Hepatocyte (in vitro differentiated cells): ENCODE measurements at regions not wholly inside any gene's neighbourhood (a gene's known extent, or its start where the extent isn't known, plus 50 kb on each side); places are given as distances from the start of the nearest gene placed in this dataset.

Source experiments
- DNase-seq: peaks from one replicate; pipeline ENCODE4 v3.0.0-alpha.2; 2016; ENCODE audit warnings: low spot score
- H2AFZ ChIP-seq: fragments of 200-600 bp; sonication (generic); 2 replicates; pipeline ENCODE4 v1.6.0; 2016; ENCODE audit warnings: antibody characterized with exemption, mild to moderate bottlenecking
- H3K27ac ChIP-seq: fragments of 200-600 bp; sonication (generic); 2 replicates; pipeline ENCODE4 v1.5.1; 2016; ENCODE audit warnings: mild to moderate bottlenecking
- H3K27me3 ChIP-seq: fragments of 200-600 bp; sonication (generic); 2 replicates; pipeline ENCODE4 v1.6.1; 2016
- H3K36me3 ChIP-seq: fragments of 200-600 bp; sonication (generic); replicated peaks from 2 replicates; pipeline ENCODE4 v1.5.1; 2016; ENCODE audit warnings: low read depth; ENCODE audit not compliant: insufficient read depth
- H3K4me1 ChIP-seq: fragments of 200-600 bp; sonication (generic); 2 replicates; pipeline ENCODE4 v1.5.1; 2016; ENCODE audit warnings: mild to moderate bottlenecking, moderate library complexity; ENCODE audit not compliant: insufficient read depth
- H3K4me2 ChIP-seq: fragments of 200-600 bp; sonication (generic); 2 replicates; pipeline ENCODE4 v1.6.0; 2016
- H3K4me3 ChIP-seq: fragments of 200-600 bp; sonication (generic); 2 replicates; pipeline ENCODE4 v1.5.1; 2016; ENCODE audit warnings: mild to moderate bottlenecking
- H3K79me2 ChIP-seq: fragments of 200-600 bp; sonication (generic); 2 replicates; pipeline ENCODE4 v1.6.0; 2017; ENCODE audit warnings: mild to moderate bottlenecking
- H3K9me2 ChIP-seq: fragments of 200-600 bp; sonication (generic); replicated peaks from 2 replicates; pipeline ENCODE4 v1.6.0; 2017; ENCODE audit warnings: mild to moderate bottlenecking; ENCODE audit not compliant: insufficient read depth
- H3K9me3 ChIP-seq: fragments of 200-600 bp; sonication (generic); 2 replicates; pipeline ENCODE4 v1.5.1; 2016; ENCODE audit warnings: low read depth, mild to moderate bottlenecking
- H4K20me1 ChIP-seq: fragments of 200-600 bp; sonication (generic); 2 replicates; pipeline ENCODE4 v1.6.0; 2016; ENCODE audit warnings: mild to moderate bottlenecking; ENCODE audit not compliant: insufficient read depth, poor library complexity, severe bottlenecking
- CTCF ChIP-seq: fragments of 200-600 bp; sonication (generic); IDR thresholded peaks from 2 replicates; pipeline ENCODE4 v1.5.1; 2016; ENCODE audit warnings: antibody characterized with exemption, mild to moderate bottlenecking; ENCODE audit not compliant: poor library complexity
- EZH2 ChIP-seq: fragments of 200-600 bp; sonication (generic); IDR thresholded peaks from 2 replicates; pipeline ENCODE4 v1.6.1; 2016; ENCODE audit warnings: antibody characterized with exemption, mild to moderate bottlenecking, borderline replicate concordance
- EZH2phosphoT487 ChIP-seq: fragments of 200-600 bp; sonication (generic); IDR thresholded peaks from one replicate; pipeline ENCODE4 v1.6.1; 2018; ENCODE audit warnings: antibody characterized with exemption, mild to moderate bottlenecking, low read depth, moderate library complexity; ENCODE audit not compliant: unreplicated experiment, severe bottlenecking
- WGBS: methylation state at CpG from one replicate; pipeline ENCODE4 v1.1.6; 2016; ENCODE audit warnings: low lambda C conversion rate; ENCODE audit errors: missing lambda C conversion rate; 5-methylcytosine and 5-hydroxymethylcytosine counted together

GRCh38 chr14:101133068-101133467 is 229.5 kb upstream of the RTL1 start:
- no peaks in the 10 kb centered on the region for H3K9me3 ChIP-seq
- H4K20me1 ChIP-seq: no peaks in the 10 kb centered on the region
- H2AFZ ChIP-seq: no peak overlapping the region
- TF ChIP-seq EZH2phosphoT487 (no peak), EZH2 (no peak), CTCF (no peak)
- H3K79me2 ChIP-seq: no peaks in the 10 kb centered on the region
- H3K9me2 ChIP-seq: no peaks in the 10 kb centered on the region
- no peaks in the 10 kb centered on the region for H3K27me3 ChIP-seq
- peaks cover 10% of the 10 kb centered on the region for H3K4me1 ChIP-seq
- 91% methylated on average over 8 of the region's 8 CpGs for WGBS
- DNase-seq: no peak
- H3K4me3 ChIP-seq: no peak overlapping the region
- no peak overlapping the region for H3K27ac ChIP-seq
- no peaks in the 10 kb centered on the region for H3K36me3 ChIP-seq
- no peak overlapping the region for H3K4me2 ChIP-seq

GRCh38 chr14:101134161-101134631 is 230.7 kb upstream of the RTL1 start:
- Histone ChIP-seq H3K4me1 (peaks cover 8% of the 10 kb centered on the region), H3K4me2 (no peak overlapping the region), H4K20me1 (no peaks in the 10 kb centered on the region), H3K9me2 (no peaks in the 10 kb centered on the region), H3K79me2 (no peaks in the 10 kb centered on the region), H3K27ac (peak overlapping the region; percentile 70), H2AFZ (no peak overlapping the region), H3K9me3 (no peaks in the 10 kb centered on the region), H3K36me3 (no peaks in the 10 kb centered on the region), H3K4me3 (no peak overlapping the region), H3K27me3 (no peaks in the 10 kb centered on the region)
- peak; percentile 47 for DNase-seq
- WGBS: 53% methylated on average over 12 of the region's 12 CpGs
- TF ChIP-seq EZH2phosphoT487 (no peak), CTCF (peak; percentile 15)

- no peak overlapping the region for H3K4me2 ChIP-seq
Measured at GRCh38 chr14:101134851-101135433, 231.4 kb upstream of the RTL1 start.

More at GRCh38 chr14:101134851-101135433, 231.4 kb upstream of the RTL1 start:
- Histone ChIP-seq H3K27me3 (no peaks in the 10 kb centered on the region), H3K4me3 (no peak overlapping the region), H2AFZ (no peak overlapping the region), H4K20me1 (no peaks in the 10 kb centered on the region), H3K4me1 (peaks cover 3% of the 10 kb centered on the region), H3K36me3 (no peaks in the 10 kb centered on the region), H3K9me3 (no peaks in the 10 kb centered on the region), H3K27ac (peak overlapping the region; percentile 28), H3K79me2 (no peaks in the 10 kb centered on the region), H3K9me2 (no peaks in the 10 kb centered on the region)
- no peak for TF ChIP-seq EZH2phosphoT487
- no peak for TF ChIP-seq CTCF
- TF ChIP-seq EZH2: no peak
- 79% methylated on average over 13 of the region's 13 CpGs for WGBS
- peak; percentile 1 for DNase-seq
